H1 (cell line): ENCODE measurements at regions not wholly inside any gene's neighbourhood (a gene's known extent, or its start where the extent isn't known, plus 50 kb on each side); places are given as distances from the start of the nearest gene placed in this dataset.

Experiments
- CBX8 ChIP-seq: fragments of 300-800, 300-1000 bp; sonication (generic); IDR thresholded peaks from 2 replicates; pipeline ENCODE4 v1.7.1; 2016; ENCODE audit warnings: low read depth, low read length, borderline replicate concordance
- CREB1 ChIP-seq: IDR thresholded peaks from 2 replicates; pipeline ENCODE4 v1.6.1; 2012; ENCODE audit warnings: inconsistent platforms
- EZH2 ChIP-seq: fragments of 200-600 bp; sonication (generic); IDR thresholded peaks from 2 replicates; pipeline ENCODE4 v1.7.1; 2012; ENCODE audit warnings: low read depth, mild to moderate bottlenecking, moderate library complexity, low read length, inconsistent platforms; ENCODE audit not compliant: severe bottlenecking
- POLR2A ChIP-seq, 2 experiments: IDR thresholded peaks; 1 replicate in 1 of 2; 2 replicates in 1 of 2; pipeline ENCODE4 v1.6.1; 2011; ENCODE audit warnings: low read depth in 2 of 2, low read length in 2 of 2, mild to moderate bottlenecking in 2 of 2; ENCODE audit errors: control extremely low read depth in 1 of 2

GRCh38 chr15:62545467-62546227 lies 380.6 kb upstream of the C2CD4B start:
- no peak for TF ChIP-seq EZH2
- no peak for TF ChIP-seq POLR2A (IDR thresholded peaks at IDR 0.05; ENCODE audit: control extremely low read depth in 1 of 2, low read depth in 2 of 2, low read length in 2 of 2)
- TF ChIP-seq CBX8 = no peak
- TF ChIP-seq CREB1 = no peak
